Keratinocyte (primary cell): ENCODE measurements at regions not wholly inside any gene's neighbourhood (a gene's known extent, or its start where the extent isn't known, plus 50 kb on each side); places are given as distances from the start of the nearest gene placed in this dataset.

Source experiments
- DNase-seq: peaks from one replicate; pipeline ENCODE4 v3.0.0-alpha.2; 2011; ENCODE audit warnings: low read depth, missing footprints, low spot score
- FAIRE-seq: peaks from 2 replicates; lab custom pipeline; 2011; peaks lifted over from hg19 to GRCh38; lab: Jason Lieb, UNC
- H2AFZ ChIP-seq: 2 replicates; pipeline ENCODE4 v1.6.0; 2012; ENCODE audit warnings: low read length, control low read depth, inconsistent platforms; ENCODE audit not compliant: control insufficient read depth
- H3K27ac ChIP-seq: 2 replicates; pipeline ENCODE4 v1.5.1; 2011; ENCODE audit warnings: low read length; ENCODE audit not compliant: control insufficient read depth, insufficient read depth
- H3K27me3 ChIP-seq: 3 replicates; pipeline ENCODE4 v1.6.0; 2011; ENCODE audit warnings: low read length; ENCODE audit not compliant: control insufficient read depth, insufficient read depth; ENCODE audit errors: extremely low read depth
- H3K36me3 ChIP-seq, 2 experiments: 2 replicates in 1 of 2; 3 replicates in 1 of 2; pipeline ENCODE4 v1.5.1; 2011; ENCODE audit warnings: low read length in 2 of 2, mild to moderate bottlenecking in 1 of 2; ENCODE audit not compliant: control insufficient read depth in 2 of 2, insufficient read depth in 2 of 2; ENCODE audit errors: extremely low read depth in 1 of 2
- H3K4me1 ChIP-seq: 3 replicates; pipeline ENCODE4 v1.5.1; 2011; ENCODE audit warnings: low read length; ENCODE audit not compliant: control insufficient read depth, insufficient read depth; ENCODE audit errors: extremely low read depth
- H3K4me2 ChIP-seq: 3 replicates; pipeline ENCODE4 v1.6.0; 2011; ENCODE audit warnings: low read depth, low read length; ENCODE audit not compliant: control insufficient read depth, insufficient read depth; ENCODE audit errors: extremely low read depth
- H3K4me3 ChIP-seq, 3 experiments: fragments of 200-600 bp in 1 of 3; sonication (generic) in 1 of 3; 2 replicates in 2 of 3; 3 replicates in 1 of 3; pipeline ENCODE4 v1.5.1; 2011 to 2016; ENCODE audit warnings: low read length in 3 of 3, mild to moderate bottlenecking in 3 of 3, control low read depth in 2 of 3, inconsistent platforms in 1 of 3, low read depth in 1 of 3, mixed read lengths in 1 of 3, mixed run types in 1 of 3, moderate library complexity in 1 of 3; ENCODE audit not compliant: control insufficient read depth in 2 of 3, insufficient read depth in 2 of 3; ENCODE audit errors: extremely low read depth in 1 of 3
- H3K79me2 ChIP-seq: 2 replicates; pipeline ENCODE4 v1.6.0; 2012; ENCODE audit warnings: low read length; ENCODE audit not compliant: control insufficient read depth, insufficient read depth
- H3K9ac ChIP-seq: 3 replicates; pipeline ENCODE4 v1.6.0; 2011; ENCODE audit warnings: low read length; ENCODE audit not compliant: control insufficient read depth, insufficient read depth; ENCODE audit errors: extremely low read depth
- H3K9me1 ChIP-seq: 3 replicates; pipeline ENCODE4 v1.6.0; 2011; ENCODE audit warnings: low read length; ENCODE audit not compliant: control insufficient read depth, insufficient read depth; ENCODE audit errors: extremely low read depth
- H3K9me3 ChIP-seq: 2 replicates; pipeline ENCODE4 v1.5.1; 2012; ENCODE audit warnings: low read depth, low read length; ENCODE audit not compliant: control insufficient read depth
- H4K20me1 ChIP-seq: 3 replicates; pipeline ENCODE4 v1.6.0; 2011; ENCODE audit warnings: low read length; ENCODE audit not compliant: control insufficient read depth, insufficient read depth; ENCODE audit errors: extremely low read depth
- CTCF ChIP-seq, 3 experiments: IDR thresholded peaks in 1 of 3; conservative IDR thresholded peaks in 1 of 3; optimal IDR thresholded peaks in 1 of 3; 2 replicates in 2 of 3; 3 replicates in 1 of 3; pipeline versions ENCODE3 to v1.5.1; 2011; ENCODE audit warnings: low read length in 3 of 3, mild to moderate bottlenecking in 3 of 3, moderate library complexity in 2 of 3, control low read depth in 1 of 3, inconsistent platforms in 1 of 3; ENCODE audit not compliant: insufficient read depth in 2 of 3; ENCODE audit errors: extremely low read depth in 1 of 3
- EZH2 ChIP-seq: IDR thresholded peaks from one replicate; pipeline ENCODE4 v1.6.1; 2012; ENCODE audit warnings: inconsistent platforms, mild to moderate bottlenecking, low read length, moderate library complexity
- dilution Hi-C: fragments of 300-500 bp; cut with MboI; formaldehyde crosslinking; loops from one replicate; pipeline ENCODE4 v1.7.0; 2020; ENCODE audit warnings: low sequenced_read_pairs; ENCODE audit not compliant: extremely low pct_ligation_motif_present

- no peaks in the 10 kb centered on the region for H3K79me2 ChIP-seq
- dilution Hi-C loops, result no loop called here
- H3K9me1 ChIP-seq, result no peaks in the 10 kb centered on the region
- H2AFZ ChIP-seq, result no peak overlapping the region
- no peak overlapping the region for H3K27ac ChIP-seq
- H3K4me2 ChIP-seq, result no peak overlapping the region
- H3K9me3 ChIP-seq, result no peaks in the 10 kb centered on the region
- no peaks in the 10 kb centered on the region for H3K4me1 ChIP-seq
- H3K4me3 ChIP-seq, result no peak overlapping the region
- FAIRE-seq (no peak), DNase-seq (no peak)
- H3K27me3 ChIP-seq, result no peaks in the 10 kb centered on the region
- no peaks in the 10 kb centered on the region for H4K20me1 ChIP-seq
- H3K36me3 ChIP-seq, result no peaks in the 10 kb centered on the region
- no peak for TF ChIP-seq CTCF (optimal IDR thresholded peaks at IDR 0.05 in 1 of 3, IDR thresholded peaks at IDR 0.05 in 1 of 3, conservative IDR thresholded peaks at IDR 0.05 in 1 of 3; ENCODE audit: extremely low read depth in 1 of 3, insufficient read depth in 2 of 3, low read length in 3 of 3)
- no peak for TF ChIP-seq EZH2
- no peak overlapping the region for H3K9ac ChIP-seq
Measured at GRCh38 chr5:30098940-30099339, 1094.5 kb upstream of the CDH6 start.

GRCh38 chr5:30092548-30092947 lies 1100.9 kb upstream of the CDH6 start:
- Histone ChIP-seq H3K27me3 (no peaks in the 10 kb centered on the region), H3K36me3 (no peaks in the 10 kb centered on the region), H3K79me2 (no peaks in the 10 kb centered on the region), H3K9ac (no peak overlapping the region), H2AFZ (no peak overlapping the region), H3K4me1 (no peaks in the 10 kb centered on the region), H3K4me2 (no peak overlapping the region), H3K4me3 (no peak overlapping the region), H3K27ac (no peak overlapping the region), H3K9me1 (no peaks in the 10 kb centered on the region), H4K20me1 (no peaks in the 10 kb centered on the region), H3K9me3 (no peaks in the 10 kb centered on the region)
- FAIRE-seq (no peak), DNase-seq (no peak)
- dilution Hi-C loops, result no loop called here
- TF ChIP-seq EZH2, result no peak
- TF ChIP-seq CTCF (optimal IDR thresholded peaks at IDR 0.05 in 1 of 3, IDR thresholded peaks at IDR 0.05 in 1 of 3, conservative IDR thresholded peaks at IDR 0.05 in 1 of 3; ENCODE audit: extremely low read depth in 1 of 3, insufficient read depth in 2 of 3, low read length in 3 of 3), result no peak
